ENCODE measurements at regions not wholly inside any gene's neighbourhood (a gene's known extent, or its start where the extent isn't known, plus 50 kb on each side); places are given as distances from the start of the nearest gene placed in this dataset.

DNA sequence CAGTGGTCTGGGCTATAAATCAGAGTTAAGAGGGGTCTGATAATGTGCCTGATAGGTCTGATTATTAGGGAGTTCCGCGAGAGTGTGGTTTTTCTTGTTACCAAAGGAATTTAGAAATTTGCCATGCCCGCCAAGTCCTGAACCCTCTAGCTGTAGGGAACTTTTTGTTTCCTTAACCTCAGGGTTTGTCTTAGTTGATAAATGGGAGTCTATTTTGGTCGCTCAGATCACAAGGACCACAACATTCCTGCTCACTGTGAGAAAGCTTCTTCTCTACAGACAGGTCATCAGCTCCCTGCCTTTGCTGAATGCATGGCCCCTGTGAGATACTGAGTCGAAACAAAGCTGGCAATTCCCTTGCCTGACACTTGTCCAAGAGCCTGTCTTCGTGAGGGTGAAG, 497.8 kb downstream of the HS3ST4 start:
- no peaks in the 10 kb centered on the region for H3K27me3 Mint-ChIP-seq (ENCODE audit: low read depth)
- H3K4me3 Mint-ChIP-seq, result no peak overlapping the region
- no peaks in the 10 kb centered on the region for H3K9me3 Mint-ChIP-seq
- no peak overlapping the region for H3K27ac Mint-ChIP-seq
- no peaks in the 10 kb centered on the region for H3K4me1 Mint-ChIP-seq (ENCODE audit: low read depth)
- DNase-seq (ENCODE audit: low spot score), result no peak
- H3K36me3 Mint-ChIP-seq (ENCODE audit: low read depth), result no peaks in the 10 kb centered on the region

- no peaks in the 10 kb centered on the region for H3K4me1 Mint-ChIP-seq (ENCODE audit: low read depth)
- DNase-seq (ENCODE audit: low spot score), result no peak
- no peak overlapping the region for H3K27ac Mint-ChIP-seq
- no peaks in the 10 kb centered on the region for H3K36me3 Mint-ChIP-seq (ENCODE audit: low read depth)
- H3K4me3 Mint-ChIP-seq, result no peak overlapping the region
- no peaks in the 10 kb centered on the region for H3K9me3 Mint-ChIP-seq
- no peaks in the 10 kb centered on the region for H3K27me3 Mint-ChIP-seq (ENCODE audit: low read depth)
Observed at GRCh38 chr16:26194526-26194925, 502.8 kb downstream of the HS3ST4 start.

DNA sequence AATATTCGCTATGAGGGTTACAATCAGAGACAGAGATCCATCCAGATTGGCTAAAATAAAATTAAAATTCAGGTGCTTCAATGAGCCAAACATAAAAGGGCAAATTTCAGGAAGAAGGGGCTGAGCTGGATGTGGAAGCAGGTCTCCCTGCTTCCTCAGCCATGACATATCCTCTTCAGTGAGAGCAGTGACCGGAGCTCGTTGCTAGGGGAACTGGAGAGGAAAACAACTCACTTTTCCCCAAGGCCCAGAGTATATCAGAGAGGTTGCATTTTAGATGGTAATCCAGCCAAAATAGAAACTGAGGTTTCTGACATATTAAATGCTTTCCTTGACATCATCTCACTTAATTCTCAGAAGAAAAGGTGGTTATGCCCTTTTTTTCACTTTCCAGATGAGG, 503.5 kb downstream of the HS3ST4 start:
- Mint-ChIP-seq H3K9me3 (no peaks in the 10 kb centered on the region), H3K4me1 (ENCODE audit: low read depth) (no peaks in the 10 kb centered on the region), H3K27me3 (ENCODE audit: low read depth) (no peaks in the 10 kb centered on the region), H3K4me3 (no peak overlapping the region), H3K36me3 (ENCODE audit: low read depth) (no peaks in the 10 kb centered on the region), H3K27ac (no peak overlapping the region)
- no peak for DNase-seq (ENCODE audit: low spot score)

DNA sequence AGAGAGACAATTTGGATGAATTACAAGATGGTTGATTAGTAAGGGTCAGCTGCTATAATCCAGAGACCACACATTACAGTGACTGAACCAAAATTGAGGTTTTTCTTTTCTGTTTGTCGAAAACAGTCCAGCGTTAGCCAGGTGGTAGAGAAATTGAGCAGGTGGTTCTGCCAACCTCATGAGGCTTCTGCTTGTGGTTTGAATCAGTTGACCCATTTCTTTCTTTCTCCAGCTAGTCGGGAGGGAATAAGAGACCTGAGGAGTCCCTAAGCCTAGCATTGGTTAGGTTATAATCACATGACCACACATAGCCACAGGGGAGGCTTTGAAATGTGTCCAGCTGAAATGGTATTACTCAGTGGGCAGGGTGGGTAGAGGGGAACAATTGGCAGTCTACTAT, 504.6 kb downstream of the HS3ST4 start:
- H3K27me3 Mint-ChIP-seq (ENCODE audit: low read depth), result no peaks in the 10 kb centered on the region
- H3K9me3 Mint-ChIP-seq, result no peaks in the 10 kb centered on the region
- no peaks in the 10 kb centered on the region for H3K4me1 Mint-ChIP-seq (ENCODE audit: low read depth)
- DNase-seq (ENCODE audit: low spot score), result no peak
- no peaks in the 10 kb centered on the region for H3K36me3 Mint-ChIP-seq (ENCODE audit: low read depth)
- no peak overlapping the region for H3K27ac Mint-ChIP-seq
- no peak overlapping the region for H3K4me3 Mint-ChIP-seq

DNA sequence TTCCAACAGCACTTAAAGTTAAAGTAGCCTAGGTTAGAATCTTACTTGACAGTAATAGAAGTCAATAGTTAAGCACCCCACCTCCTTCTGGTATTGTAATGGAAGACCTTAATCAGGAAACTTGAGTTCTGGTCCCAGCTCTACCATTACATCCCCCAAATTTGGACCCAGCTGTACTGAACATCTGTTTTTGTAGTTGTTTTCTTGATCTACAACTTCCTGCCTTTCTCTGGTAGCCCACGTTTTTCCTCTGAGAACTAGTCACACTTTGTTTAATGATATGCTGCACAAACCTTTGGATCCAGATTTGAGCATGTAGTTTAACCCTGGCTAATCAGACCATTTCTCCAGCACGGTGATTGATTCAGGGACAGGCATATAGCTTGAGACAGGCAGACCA, 505.0 kb downstream of the HS3ST4 start:
- no peaks in the 10 kb centered on the region for H3K36me3 Mint-ChIP-seq (ENCODE audit: low read depth)
- DNase-seq (ENCODE audit: low spot score), result no peak
- no peaks in the 10 kb centered on the region for H3K27me3 Mint-ChIP-seq (ENCODE audit: low read depth)
- H3K27ac Mint-ChIP-seq, result no peak overlapping the region
- no peak overlapping the region for H3K4me3 Mint-ChIP-seq
- H3K9me3 Mint-ChIP-seq, result no peaks in the 10 kb centered on the region
- no peaks in the 10 kb centered on the region for H3K4me1 Mint-ChIP-seq (ENCODE audit: low read depth)

DNA sequence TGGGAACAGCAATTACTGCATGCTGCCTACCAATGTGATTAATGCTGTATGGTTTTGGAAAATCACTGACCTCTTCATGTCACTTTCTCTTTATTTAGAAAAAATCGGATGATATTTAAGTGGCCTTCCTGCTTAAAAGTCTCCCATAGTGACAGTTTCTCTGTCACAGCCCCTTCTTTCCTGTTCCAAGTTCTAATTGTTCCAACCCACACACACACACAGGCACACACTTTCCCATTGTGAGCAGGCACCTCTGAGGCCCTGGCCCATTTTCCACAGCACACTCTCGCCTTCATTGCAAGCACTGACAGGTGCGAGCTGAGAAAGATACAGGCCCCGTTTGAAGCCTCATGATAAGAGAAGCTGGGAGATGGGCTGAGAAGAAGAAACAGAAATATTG, 505.9 kb downstream of the HS3ST4 start:
- H3K27ac Mint-ChIP-seq, result no peak overlapping the region
- no peaks in the 10 kb centered on the region for H3K27me3 Mint-ChIP-seq (ENCODE audit: low read depth)
- H3K4me1 Mint-ChIP-seq (ENCODE audit: low read depth), result no peaks in the 10 kb centered on the region
- no peak for DNase-seq (ENCODE audit: low spot score)
- H3K9me3 Mint-ChIP-seq, result no peaks in the 10 kb centered on the region
- no peak overlapping the region for H3K4me3 Mint-ChIP-seq
- H3K36me3 Mint-ChIP-seq (ENCODE audit: low read depth), result no peaks in the 10 kb centered on the region

GRCh38 chr16:26198221-26198620, 506.5 kb downstream of the HS3ST4 start:
- no peaks in the 10 kb centered on the region for H3K36me3 Mint-ChIP-seq (ENCODE audit: low read depth)
- no peak for DNase-seq (ENCODE audit: low spot score)
- no peak overlapping the region for H3K27ac Mint-ChIP-seq
- H3K27me3 Mint-ChIP-seq (ENCODE audit: low read depth), result no peaks in the 10 kb centered on the region
- H3K4me1 Mint-ChIP-seq (ENCODE audit: low read depth), result no peaks in the 10 kb centered on the region
- no peak overlapping the region for H3K4me3 Mint-ChIP-seq
- H3K9me3 Mint-ChIP-seq, result no peaks in the 10 kb centered on the region

DNA sequence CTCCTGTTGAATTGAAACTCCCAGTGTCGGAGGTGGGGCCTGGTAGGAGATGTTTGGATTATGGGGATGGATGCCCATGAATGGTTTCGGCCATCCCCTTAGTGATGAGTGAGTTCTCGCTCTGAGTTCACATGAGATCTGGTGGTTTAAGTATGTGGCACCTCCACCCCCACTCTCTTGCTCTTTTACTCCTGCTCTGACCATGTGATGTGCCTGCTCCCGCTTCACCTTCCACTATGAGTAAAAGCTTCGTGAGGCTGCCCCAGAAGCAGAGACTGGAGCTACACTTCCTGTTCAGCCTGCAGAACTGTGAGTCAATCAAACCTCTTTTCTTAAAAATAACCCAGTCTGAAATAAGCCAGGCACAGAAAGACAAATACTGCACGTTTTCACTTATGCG, 512.4 kb downstream of the HS3ST4 start:
- H3K27me3 Mint-ChIP-seq (ENCODE audit: low read depth), result no peaks in the 10 kb centered on the region
- no peak overlapping the region for H3K27ac Mint-ChIP-seq
- H3K36me3 Mint-ChIP-seq (ENCODE audit: low read depth), result no peaks in the 10 kb centered on the region
- no peaks in the 10 kb centered on the region for H3K9me3 Mint-ChIP-seq
- DNase-seq (ENCODE audit: low spot score), result no peak
- no peaks in the 10 kb centered on the region for H3K4me1 Mint-ChIP-seq (ENCODE audit: low read depth)
- no peak overlapping the region for H3K4me3 Mint-ChIP-seq

DNA sequence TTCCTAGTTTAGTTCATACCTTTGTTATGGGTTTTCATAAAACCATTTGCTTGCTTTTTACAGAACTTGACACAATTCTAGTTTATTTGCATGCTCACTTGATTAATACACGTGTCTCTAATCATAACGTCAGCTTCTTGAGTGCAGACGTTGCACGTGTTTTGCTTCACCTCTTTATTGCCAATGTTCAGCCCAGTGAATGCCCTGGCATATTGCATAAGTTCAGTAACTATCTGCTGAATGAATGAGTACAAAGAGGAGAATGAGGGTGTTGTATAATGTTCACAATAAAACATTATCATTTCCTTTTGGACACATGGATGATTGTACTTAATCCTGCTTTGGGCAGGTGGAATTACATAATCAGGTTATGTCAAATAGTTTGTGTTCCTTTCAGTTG, 519.8 kb downstream of the HS3ST4 start:
- DNase-seq (ENCODE audit: low spot score), result no peak
- Mint-ChIP-seq H3K27me3 (ENCODE audit: low read depth) (no peaks in the 10 kb centered on the region), H3K4me1 (ENCODE audit: low read depth) (no peaks in the 10 kb centered on the region), H3K9me3 (peaks cover 4% of the 10 kb centered on the region), H3K36me3 (ENCODE audit: low read depth) (no peaks in the 10 kb centered on the region), H3K27ac (no peak overlapping the region), H3K4me3 (no peak overlapping the region)

GRCh38 chr16:26212599-26212998, 520.8 kb downstream of the HS3ST4 start:
- Mint-ChIP-seq H3K27me3 (ENCODE audit: low read depth) (no peaks in the 10 kb centered on the region), H3K27ac (no peak overlapping the region)

GRCh38 chr16:26214581-26215174, 522.9 kb downstream of the HS3ST4 start:
- Mint-ChIP-seq H3K36me3 (ENCODE audit: low read depth) (no peaks in the 10 kb centered on the region), H3K4me3 (no peak overlapping the region), H3K9me3 (peaks cover 4% of the 10 kb centered on the region), H3K27me3 (ENCODE audit: low read depth) (no peaks in the 10 kb centered on the region), H3K27ac (no peak overlapping the region), H3K4me1 (ENCODE audit: low read depth) (no peaks in the 10 kb centered on the region)
- no peak for DNase-seq (ENCODE audit: low spot score)

More at GRCh38 chr16:26212599-26212998, 520.8 kb downstream of the HS3ST4 start:
- Mint-ChIP-seq H3K9me3 (peaks cover 4% of the 10 kb centered on the region), H3K4me3 (no peak overlapping the region), H3K4me1 (ENCODE audit: low read depth) (no peaks in the 10 kb centered on the region), H3K36me3 (ENCODE audit: low read depth) (no peaks in the 10 kb centered on the region)
- DNase-seq (ENCODE audit: low spot score), result no peak

- Mint-ChIP-seq H3K4me1 (ENCODE audit: low read depth) (no peaks in the 10 kb centered on the region), H3K9me3 (no peaks in the 10 kb centered on the region), H3K36me3 (ENCODE audit: low read depth) (no peaks in the 10 kb centered on the region), H3K27ac (no peak overlapping the region), H3K4me3 (no peak overlapping the region), H3K27me3 (ENCODE audit: low read depth) (no peaks in the 10 kb centered on the region)
- no peak for DNase-seq (ENCODE audit: low spot score)
Observed at GRCh38 chr16:26220894-26221293, 529.1 kb downstream of the HS3ST4 start.

DNA sequence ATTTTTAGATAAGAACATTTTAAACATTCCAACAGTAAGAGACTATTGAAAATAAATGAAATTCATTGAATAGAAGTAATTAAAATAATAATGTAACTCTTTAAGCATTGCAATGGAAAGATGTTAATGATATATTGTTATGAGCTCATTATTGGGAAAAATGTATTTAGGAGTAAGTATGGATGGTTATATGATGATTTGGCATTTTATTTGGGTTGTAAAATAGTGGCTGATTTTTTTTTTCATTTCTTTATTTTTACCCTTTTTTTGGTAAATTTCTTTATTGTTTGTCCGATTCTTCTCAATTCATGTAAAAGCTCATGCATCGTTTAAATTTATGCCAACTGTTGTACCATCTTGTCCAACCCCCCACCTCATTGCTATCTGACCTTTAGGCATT, 539.9 kb downstream of the HS3ST4 start:
- no peak overlapping the region for H3K4me3 Mint-ChIP-seq
- DNase-seq (ENCODE audit: low spot score), result no peak
- H3K36me3 Mint-ChIP-seq (ENCODE audit: low read depth), result no peaks in the 10 kb centered on the region
- H3K4me1 Mint-ChIP-seq (ENCODE audit: low read depth), result no peaks in the 10 kb centered on the region
- H3K27ac Mint-ChIP-seq, result no peak overlapping the region
- H3K27me3 Mint-ChIP-seq (ENCODE audit: low read depth), result peaks cover 1% of the 10 kb centered on the region
- no peaks in the 10 kb centered on the region for H3K9me3 Mint-ChIP-seq

GRCh38 chr16:26240807-26241206, 549.0 kb downstream of the HS3ST4 start:
- Mint-ChIP-seq H3K4me1 (ENCODE audit: low read depth) (no peaks in the 10 kb centered on the region), H3K36me3 (ENCODE audit: low read depth) (no peaks in the 10 kb centered on the region), H3K27ac (no peak overlapping the region), H3K4me3 (no peak overlapping the region), H3K9me3 (peaks cover 11% of the 10 kb centered on the region), H3K27me3 (ENCODE audit: low read depth) (peaks cover under 1% of the 10 kb centered on the region)
- DNase-seq (ENCODE audit: low spot score), result no peak

GRCh38 chr16:26247063-26247462, 555.3 kb downstream of the HS3ST4 start:
- Mint-ChIP-seq H3K27me3 (ENCODE audit: low read depth) (no peaks in the 10 kb centered on the region), H3K36me3 (ENCODE audit: low read depth) (no peaks in the 10 kb centered on the region), H3K27ac (no peak overlapping the region), H3K4me3 (no peak overlapping the region), H3K4me1 (ENCODE audit: low read depth) (no peaks in the 10 kb centered on the region), H3K9me3 (peaks cover 11% of the 10 kb centered on the region)
- no peak for DNase-seq (ENCODE audit: low spot score)

Measured in T-helper 2 cell treated with Interferon-gamma antibody and Interleukin-4, amounts not matched to agents 5 μg/mL and 100 μg/mL, for 36 hours (primary cell).